B cell (primary cell): ENCODE measurements at regions not wholly inside any gene's neighbourhood (a gene's known extent, or its start where the extent isn't known, plus 50 kb on each side); places are given as distances from the start of the nearest gene placed in this dataset.

Experiments
- ATAC-seq: fragments of 200-7000 bp; cut with Tn5 transposase; one replicate; pipeline ENCODE4 v1.10.0; 2021; ENCODE audit warnings: low read depth, mild to moderate bottlenecking, moderate number of reproducible peaks, moderate library complexity
- CTCF ChIA-PET: fragments of 350-600 bp; sonication (Branson Sonifier 250); formaldehyde crosslinking; loops from one replicate; lab custom pipeline; 2021; ENCODE audit warnings: antibody characterized with exemption, inconsistent platforms; lab: Charles Lee
- POLR2A ChIA-PET: fragments of 350-600 bp; sonication (Branson Sonifier 250); formaldehyde crosslinking; loops from one replicate; lab custom pipeline; 2021; ENCODE audit warnings: antibody characterized with exemption; lab: Charles Lee
- DNase-seq: peaks from one replicate; pipeline ENCODE4 v3.0.0; 2013
- H2AFZ ChIP-seq: 2 replicates; pipeline ENCODE4 v1.6.1; 2012; ENCODE audit warnings: mild to moderate bottlenecking, low read depth, low read length; ENCODE audit not compliant: insufficient read depth, poor library complexity, severe bottlenecking
- H3K27ac ChIP-seq, 2 donors: 1 replicate in 1 of 2; 2 replicates in 1 of 2; pipeline ENCODE4 v1.5.1; 2012 to 2013; ENCODE audit warnings: low read length in 2 of 2, mild to moderate bottlenecking in 2 of 2, moderate library complexity in 1 of 2
- H3K27me3 ChIP-seq, 4 experiments: fragments of 200-600 bp in 1 of 4; sonication (generic) in 1 of 4; replicated peaks in 1 of 4; 1 replicate in 2 of 4; 2 replicates in 2 of 4; pipeline versions ENCODE4 v1.6.1 to v1.7.0; 2013 to 2016; ENCODE audit warnings: low read length in 3 of 4, mild to moderate bottlenecking in 2 of 4, mixed read lengths in 1 of 4, moderate library complexity in 1 of 4; ENCODE audit not compliant: insufficient read depth in 4 of 4, control insufficient read depth in 3 of 4; ENCODE audit errors: control extremely low read depth in 1 of 4
- H3K36me3 ChIP-seq, 2 experiments: replicated peaks in 1 of 2; 1 replicate in 1 of 2; 2 replicates in 1 of 2; pipeline versions ENCODE4 v1.6.1 to v1.7.1; 2013; ENCODE audit warnings: low read length in 1 of 2; ENCODE audit not compliant: insufficient read depth in 2 of 2, control insufficient read depth in 1 of 2; ENCODE audit errors: control extremely low read depth in 1 of 2, extremely low read depth in 1 of 2
- H3K4me1 ChIP-seq, 2 donors: fragments of 200-600 bp in 1 of 2; sonication (generic) in 1 of 2; 1 replicate in 1 of 2; 2 replicates in 1 of 2; pipeline versions ENCODE4 v1.5.1 to v1.6.1; 2013 to 2017; ENCODE audit warnings: low read length in 2 of 2; ENCODE audit not compliant: control insufficient read depth in 2 of 2, insufficient read depth in 2 of 2
- H3K4me2 ChIP-seq: replicated peaks from 2 replicates; pipeline ENCODE3; 2012; ENCODE audit warnings: mild to moderate bottlenecking, low read depth, low read length; ENCODE audit not compliant: poor library complexity, severe bottlenecking
- H3K4me3 ChIP-seq, 5 experiments: fragments of 200-600 bp in 1 of 5; sonication (generic) in 1 of 5; 1 replicate in 3 of 5; 2 replicates in 2 of 5; pipeline versions ENCODE4 v1.5.1 to v1.7.0; 2011 to 2016; ENCODE audit warnings: low read length in 4 of 5, mild to moderate bottlenecking in 4 of 5, low read depth in 2 of 5, control low read depth in 1 of 5, moderate library complexity in 1 of 5; ENCODE audit not compliant: insufficient read depth in 1 of 5; ENCODE audit errors: control extremely low read depth in 1 of 5, extremely low read depth in 1 of 5
- H3K79me2 ChIP-seq: fragments of 200-600 bp; sonication (generic); one replicate; pipeline ENCODE4 v1.6.0; 2016; ENCODE audit warnings: low read length; ENCODE audit not compliant: control insufficient read depth, insufficient read depth
- H3K9ac ChIP-seq: fragments of 200-600 bp; sonication (generic); 2 replicates; pipeline ENCODE4 v1.6.1; 2017; ENCODE audit warnings: mild to moderate bottlenecking, low read length, moderate library complexity
- H3K9me3 ChIP-seq, 3 donors: one replicate each; pipeline versions ENCODE4 v1.6.1 to v1.7.1; 2013; ENCODE audit warnings: low read length in 2 of 3; ENCODE audit not compliant: control insufficient read depth in 2 of 3, insufficient read depth in 1 of 3; ENCODE audit errors: control extremely low read depth in 1 of 3
- H4K20me1 ChIP-seq: 2 replicates; pipeline ENCODE4 v1.6.0; 2012; ENCODE audit warnings: mild to moderate bottlenecking, low read length; ENCODE audit not compliant: insufficient read depth, control insufficient read depth, poor library complexity, severe bottlenecking
- H3K27ac Mint-ChIP-seq: one replicate; pipeline ENCODE4 v1.8.0; 2021; ENCODE audit warnings: mixed read lengths
- H3K27me3 Mint-ChIP-seq: one replicate; pipeline ENCODE4 v1.8.0; 2021; ENCODE audit warnings: mixed read lengths
- H3K4me1 Mint-ChIP-seq: one replicate; pipeline ENCODE4 v1.8.0; 2021; ENCODE audit warnings: mixed read lengths
- H3K4me3 Mint-ChIP-seq: one replicate; pipeline ENCODE4 v1.8.0; 2021; ENCODE audit warnings: mixed read lengths
- H3K9me3 Mint-ChIP-seq: one replicate; pipeline ENCODE4 v1.8.0; 2022; ENCODE audit warnings: mixed read lengths; ENCODE audit not compliant: insufficient read depth
- CTCF ChIP-seq: fragments of 200-600 bp; IDR thresholded peaks from one replicate; pipeline ENCODE4 v1.8.0; 2022; ENCODE audit warnings: antibody characterized with exemption, mild to moderate bottlenecking
- EZH2 ChIP-seq: IDR thresholded peaks from 2 replicates; pipeline ENCODE4 v1.6.1; 2012; ENCODE audit warnings: borderline replicate concordance, low read depth, mild to moderate bottlenecking, moderate library complexity, low read length; ENCODE audit not compliant: insufficient read depth, poor library complexity, severe bottlenecking
- WGBS: methylation state at CpG from one replicate; pipeline ENCODE4 v1.1.5; 2013; ENCODE audit warnings: missing lambda C conversion rate; ENCODE audit not compliant: insufficient coverage; 5-methylcytosine and 5-hydroxymethylcytosine counted together
- intact Hi-C: fragments of 100-400 bp; cut with micrococcal nuclease; formaldehyde crosslinking; loops from one replicate; pipeline ENCODE4 v1.10.0; 2022

- Mint-ChIP-seq H3K27me3 (peaks cover 47% of the 10 kb centered on the region), H3K4me3 (no peak overlapping the region), H3K27ac (no peak overlapping the region), H3K4me1 (no peaks in the 10 kb centered on the region), H3K9me3 (no peaks in the 10 kb centered on the region)
- H3K4me1 ChIP-seq = peaks cover under 1% of the 10 kb centered on the region in 2 donors
- H4K20me1 ChIP-seq = no peaks in the 10 kb centered on the region
- no peak overlapping the region for H3K27ac ChIP-seq
- peaks cover 0 to 11% (median 3%) of the 10 kb centered on the region in 4 experiments for H3K27me3 ChIP-seq
- ChIA-PET CTCF (no interaction called here), POLR2A (no interaction called here)
- DNase-seq (no peak), ATAC-seq (no peak)
- H3K9ac ChIP-seq = no peak overlapping the region
- intact Hi-C loops = no loop called here
- no peak overlapping the region for H3K4me2 ChIP-seq
- no peak overlapping the region for H3K4me3 ChIP-seq
- H3K36me3 ChIP-seq = no peaks in the 10 kb centered on the region
- TF ChIP-seq CTCF (no peak), EZH2 (no peak)
- H3K9me3 ChIP-seq = no peaks in the 10 kb centered on the region
- no peak overlapping the region for H2AFZ ChIP-seq
- H3K79me2 ChIP-seq = no peaks in the 10 kb centered on the region
- WGBS = 70% methylated on average over 2 of the region's 7 CpGs
Observed at GRCh38 chr14:54225457-54226060, 171.2 kb upstream of the CDKN3 start.

- H3K27ac ChIP-seq = no peak overlapping the region
- CTCF ChIA-PET = no interaction called here
- H3K27me3 Mint-ChIP-seq = peaks cover 43% of the 10 kb centered on the region
- no peaks in the 10 kb centered on the region for H3K4me1 ChIP-seq
- ATAC-seq (no peak), DNase-seq (no peak)
- H3K79me2 ChIP-seq = no peaks in the 10 kb centered on the region
- no peak overlapping the region for H3K9ac ChIP-seq
- intact Hi-C loops = no loop called here
- TF ChIP-seq CTCF (no peak), EZH2 (no peak)
- no peaks in the 10 kb centered on the region for H3K4me1 Mint-ChIP-seq
- H3K9me3 ChIP-seq = no peaks in the 10 kb centered on the region
- H3K27ac Mint-ChIP-seq = no peak overlapping the region
- WGBS = no CpG with 5 or more reads among the region's 2 CpGs
- H3K4me3 ChIP-seq = no peak overlapping the region
- no peak overlapping the region for H3K4me3 Mint-ChIP-seq
- POLR2A ChIA-PET = no interaction called here
- no peaks in the 10 kb centered on the region for H4K20me1 ChIP-seq
- no peaks in the 10 kb centered on the region for H3K36me3 ChIP-seq
- no peaks in the 10 kb centered on the region for H3K9me3 Mint-ChIP-seq
- H2AFZ ChIP-seq = no peak overlapping the region
- peaks cover 0 to 6% (median 2%) of the 10 kb centered on the region in 4 experiments for H3K27me3 ChIP-seq
- no peak overlapping the region for H3K4me2 ChIP-seq
Observed at GRCh38 chr14:54226103-54226502, 170.7 kb upstream of the CDKN3 start.
